Skeletal muscle tissue (tissue), 3 donors: ENCODE measurements at regions not wholly inside any gene's neighbourhood (a gene's known extent, or its start where the extent isn't known, plus 50 kb on each side); places are given as distances from the start of the nearest gene placed in this dataset.

Experiments
- H3K27ac ChIP-seq: one replicate; pipeline ENCODE4 v1.7.0; 2013; ENCODE audit warnings: mild to moderate bottlenecking, low read depth, low read length, inconsistent platforms
- H3K27me3 ChIP-seq, 3 donors: one replicate each; pipeline ENCODE4 v1.7.0; 2013; ENCODE audit warnings: low read length in 3 of 3; ENCODE audit not compliant: control insufficient read depth in 3 of 3, insufficient read depth in 3 of 3
- H3K36me3 ChIP-seq, 3 donors: one replicate each; pipeline ENCODE4 v1.7.0; 2013; ENCODE audit warnings: low read length in 3 of 3; ENCODE audit not compliant: control insufficient read depth in 3 of 3, insufficient read depth in 3 of 3
- H3K4me1 ChIP-seq, 3 donors: one replicate each; pipeline ENCODE4 v1.7.0; 2013; ENCODE audit warnings: low read length in 3 of 3, mild to moderate bottlenecking in 3 of 3; ENCODE audit not compliant: control insufficient read depth in 3 of 3, insufficient read depth in 3 of 3
- H3K4me3 ChIP-seq, 3 donors: one replicate each; pipeline ENCODE4 v1.7.0; 2013; ENCODE audit warnings: low read length in 3 of 3
- H3K9ac ChIP-seq, 3 donors: one replicate each; pipeline ENCODE4 v1.7.0; 2013; ENCODE audit warnings: low read length in 3 of 3, mild to moderate bottlenecking in 3 of 3, moderate library complexity in 2 of 3, low read depth in 1 of 3
- H3K9me3 ChIP-seq, 3 donors: one replicate each; pipeline ENCODE4 v1.7.0; 2013; ENCODE audit warnings: low read length in 3 of 3; ENCODE audit not compliant: control insufficient read depth in 3 of 3
- donor health status: Osteomylitis.

DNA sequence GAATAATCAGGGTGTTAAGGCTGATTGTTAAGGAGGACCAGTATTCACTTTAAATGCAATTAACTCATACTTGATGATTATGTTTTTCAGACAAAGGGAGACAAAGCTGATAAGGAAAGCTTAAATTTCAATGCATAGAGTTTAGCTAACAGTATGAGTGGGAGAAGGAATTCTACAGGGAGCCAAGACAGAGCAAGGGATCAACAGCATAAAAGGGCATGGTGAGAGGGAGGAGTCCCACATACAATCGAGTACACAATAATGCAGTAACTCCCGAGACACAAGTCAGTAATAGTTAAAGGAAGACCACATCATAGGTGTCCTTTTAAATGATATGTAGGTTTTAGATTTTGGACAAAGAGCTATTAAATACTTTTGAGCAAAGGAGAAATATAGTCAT is 191.7 kb upstream of the PTPRD start:
- H3K36me3 ChIP-seq: no peaks in the 10 kb centered on the region
- no peak overlapping the region for H3K9ac ChIP-seq
- no peaks in the 10 kb centered on the region for H3K4me1 ChIP-seq
- no peak overlapping the region for H3K27ac ChIP-seq
- H3K27me3 ChIP-seq: no peaks in the 10 kb centered on the region
- no peaks in the 10 kb centered on the region for H3K9me3 ChIP-seq
- no peak overlapping the region for H3K4me3 ChIP-seq

DNA sequence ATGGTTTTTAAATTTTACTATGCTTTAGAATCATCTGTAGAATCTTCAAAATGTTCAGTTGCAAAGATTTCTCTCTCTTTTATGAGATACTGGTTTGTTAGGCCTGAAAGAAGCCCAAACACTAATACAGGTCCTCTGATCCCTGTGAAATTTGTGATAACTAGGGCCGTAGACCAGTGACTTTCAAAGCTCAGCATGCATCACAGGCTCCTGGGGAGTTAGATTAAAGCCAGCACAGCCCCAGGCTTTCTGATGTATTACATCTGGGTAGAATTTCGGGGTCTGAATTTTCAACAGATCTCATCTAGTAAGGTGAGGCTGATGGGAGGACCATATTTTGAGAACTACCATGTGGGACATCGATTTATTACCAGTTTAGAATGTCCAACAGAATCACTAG is 194.1 kb upstream of the PTPRD start:
- H3K9ac ChIP-seq: no peak overlapping the region
- H3K4me3 ChIP-seq: no peak overlapping the region
- no peak overlapping the region for H3K27ac ChIP-seq
- H3K27me3 ChIP-seq: no peaks in the 10 kb centered on the region
- no peaks in the 10 kb centered on the region for H3K4me1 ChIP-seq
- no peaks in the 10 kb centered on the region for H3K36me3 ChIP-seq
- no peaks in the 10 kb centered on the region for H3K9me3 ChIP-seq

DNA sequence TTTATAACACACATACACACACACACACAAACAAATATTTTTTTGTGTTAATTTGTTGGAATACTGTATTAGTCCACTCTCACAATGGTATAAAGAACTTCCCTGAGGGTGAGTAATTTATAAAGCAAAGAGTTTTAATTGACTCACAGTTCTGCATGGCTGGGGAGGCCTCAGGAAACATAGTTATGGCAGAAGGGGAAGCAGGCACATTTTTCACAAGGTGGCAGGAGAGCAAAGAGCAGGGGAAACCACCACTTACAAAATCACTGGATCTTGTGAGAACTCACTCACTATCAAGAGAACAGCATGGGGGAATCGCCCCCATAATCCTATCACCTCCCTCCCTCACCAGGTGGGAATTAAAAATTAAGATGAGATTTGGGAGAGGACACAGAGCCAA is 205.4 kb upstream of the PTPRD start:
- H3K9me3 ChIP-seq: peaks cover 0 to 2% (median 0%) of the 10 kb centered on the region in 3 donors
- no peak overlapping the region for H3K4me3 ChIP-seq
- no peaks in the 10 kb centered on the region for H3K4me1 ChIP-seq
- H3K27me3 ChIP-seq: no peaks in the 10 kb centered on the region
- H3K36me3 ChIP-seq: no peaks in the 10 kb centered on the region
- H3K27ac ChIP-seq: no peak overlapping the region
- no peak overlapping the region for H3K9ac ChIP-seq

DNA sequence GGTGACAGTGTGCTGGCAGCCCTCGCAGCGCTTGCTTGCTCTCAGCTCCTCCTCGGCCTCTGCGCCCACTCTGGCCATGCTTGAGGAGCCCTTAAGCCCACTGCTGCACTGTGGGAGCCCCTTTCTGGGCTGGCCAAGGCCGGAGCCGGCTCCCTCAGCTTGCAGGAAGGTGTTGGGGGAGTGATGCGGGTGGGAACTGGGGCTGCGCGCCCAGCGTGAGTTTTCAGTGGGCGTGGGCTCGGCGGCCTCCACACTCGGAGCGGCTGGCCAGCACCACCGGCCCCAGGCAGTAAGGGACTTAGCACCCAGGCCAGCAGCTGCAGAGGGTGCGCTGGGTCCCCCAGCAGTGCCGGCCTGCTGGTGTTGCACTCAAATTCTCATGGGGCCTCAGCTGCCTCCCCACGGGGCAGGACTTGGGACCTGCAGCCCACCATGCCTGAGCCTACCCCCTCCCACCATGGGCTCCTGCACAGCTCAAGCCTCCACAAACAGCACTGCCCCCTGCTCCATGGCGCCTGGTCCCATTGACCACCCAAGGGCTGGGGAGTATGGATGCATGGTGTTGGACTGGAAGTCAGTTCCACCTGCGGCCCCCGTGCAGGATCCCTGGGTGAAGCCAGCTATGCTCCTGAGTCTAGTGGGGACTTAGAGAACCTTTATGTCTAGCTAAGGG is 223.1 kb upstream of the PTPRD start:
- Histone ChIP-seq H3K27me3 (no peaks in the 10 kb centered on the region), H3K36me3 (no peaks in the 10 kb centered on the region), H3K9me3 (no peaks in the 10 kb centered on the region), H3K27ac (no peak overlapping the region), H3K4me3 (no peak overlapping the region), H3K4me1 (no peaks in the 10 kb centered on the region), H3K9ac (no peak overlapping the region)

DNA sequence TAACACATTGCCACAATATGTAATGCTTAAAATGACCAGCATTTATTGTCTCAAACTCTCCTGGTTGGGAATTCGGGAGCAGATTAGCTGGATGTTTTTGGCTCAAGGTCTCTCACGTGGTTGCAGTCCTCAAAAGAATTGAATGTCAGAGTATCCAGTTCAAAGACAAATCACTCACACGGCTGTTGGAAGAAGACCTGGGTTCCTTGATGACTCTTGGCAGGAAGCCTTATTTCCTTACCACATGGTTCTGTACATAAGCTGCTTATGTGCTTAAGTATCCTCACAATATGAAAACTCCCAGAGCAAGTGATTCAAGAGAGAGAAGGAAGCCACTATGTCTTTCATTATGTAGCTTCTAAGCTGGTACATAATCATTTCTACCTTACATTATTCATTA is 230.3 kb upstream of the PTPRD start:
- Histone ChIP-seq H3K9ac (no peak overlapping the region), H3K4me3 (no peak overlapping the region), H3K27me3 (no peaks in the 10 kb centered on the region), H3K27ac (no peak overlapping the region), H3K4me1 (no peaks in the 10 kb centered on the region), H3K9me3 (no peaks in the 10 kb centered on the region), H3K36me3 (no peaks in the 10 kb centered on the region)

DNA sequence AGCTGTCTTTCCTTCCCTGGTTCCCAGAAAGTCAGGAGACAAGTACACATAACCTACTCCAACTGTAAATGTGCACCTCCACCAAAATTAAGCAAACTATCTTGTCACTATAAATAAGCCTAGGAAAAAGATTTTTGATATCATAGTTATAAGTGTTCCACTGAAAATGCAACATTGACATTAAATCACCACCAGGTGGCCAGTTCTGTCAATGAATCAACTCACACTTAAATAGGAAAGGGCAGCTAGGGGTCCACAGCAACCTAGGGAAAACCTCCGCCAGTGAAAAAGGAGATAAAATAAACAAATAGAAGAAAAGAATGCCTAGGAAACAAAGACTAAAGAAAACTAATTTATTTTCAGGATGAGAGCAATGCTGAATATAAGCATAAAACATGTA is 243.0 kb upstream of the PTPRD start:
- Histone ChIP-seq H3K9me3 (no peaks in the 10 kb centered on the region), H3K4me3 (no peak overlapping the region), H3K36me3 (no peaks in the 10 kb centered on the region), H3K4me1 (no peaks in the 10 kb centered on the region), H3K27me3 (no peaks in the 10 kb centered on the region), H3K27ac (no peak overlapping the region), H3K9ac (no peak overlapping the region)

DNA sequence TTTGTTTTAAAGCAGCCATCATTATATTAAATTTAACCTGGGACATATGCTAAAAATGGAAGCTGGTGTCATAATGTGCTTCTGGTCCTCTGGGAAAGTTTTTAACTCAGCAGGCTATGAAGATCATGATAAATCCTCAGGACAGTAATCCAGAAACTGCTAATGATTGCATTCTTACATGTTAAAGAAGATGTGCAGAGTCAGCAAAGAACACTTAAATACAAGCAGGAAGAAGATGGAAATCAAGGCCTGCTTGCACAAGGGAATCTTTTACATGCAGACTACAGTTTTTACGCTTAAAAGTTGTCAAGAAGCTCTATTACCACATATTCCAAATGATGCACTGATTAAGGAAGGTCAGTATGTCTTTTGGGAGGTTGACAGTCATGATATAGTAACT is 246.0 kb upstream of the PTPRD start:
- no peaks in the 10 kb centered on the region for H3K9me3 ChIP-seq
- H3K27me3 ChIP-seq: no peaks in the 10 kb centered on the region
- H3K4me3 ChIP-seq: no peak overlapping the region
- no peaks in the 10 kb centered on the region for H3K36me3 ChIP-seq
- no peak overlapping the region for H3K27ac ChIP-seq
- H3K9ac ChIP-seq: no peak overlapping the region
- no peaks in the 10 kb centered on the region for H3K4me1 ChIP-seq

DNA sequence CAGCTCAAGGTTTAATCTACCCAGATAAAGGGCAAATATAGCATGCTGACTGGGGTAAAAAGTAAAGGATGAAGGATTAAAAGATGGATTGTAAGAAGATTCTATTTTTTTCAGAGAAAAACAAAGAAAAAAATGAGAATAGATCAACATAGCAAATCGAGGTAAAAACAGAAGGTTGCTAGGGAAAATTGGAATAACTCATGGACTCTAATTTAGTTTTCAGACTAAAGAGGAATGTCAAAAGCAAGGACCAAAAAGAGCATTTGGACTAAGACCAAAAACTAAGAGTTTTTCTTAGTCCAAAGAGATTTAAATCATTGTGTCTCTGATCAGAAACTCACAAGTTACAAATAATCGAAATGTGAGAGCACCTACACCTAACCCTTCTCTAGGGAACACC is 250.7 kb upstream of the PTPRD start:
- Histone ChIP-seq H3K4me1 (no peaks in the 10 kb centered on the region), H3K27me3 (no peaks in the 10 kb centered on the region), H3K4me3 (no peak overlapping the region), H3K27ac (no peak overlapping the region), H3K9ac (no peak overlapping the region), H3K36me3 (no peaks in the 10 kb centered on the region), H3K9me3 (no peaks in the 10 kb centered on the region)

DNA sequence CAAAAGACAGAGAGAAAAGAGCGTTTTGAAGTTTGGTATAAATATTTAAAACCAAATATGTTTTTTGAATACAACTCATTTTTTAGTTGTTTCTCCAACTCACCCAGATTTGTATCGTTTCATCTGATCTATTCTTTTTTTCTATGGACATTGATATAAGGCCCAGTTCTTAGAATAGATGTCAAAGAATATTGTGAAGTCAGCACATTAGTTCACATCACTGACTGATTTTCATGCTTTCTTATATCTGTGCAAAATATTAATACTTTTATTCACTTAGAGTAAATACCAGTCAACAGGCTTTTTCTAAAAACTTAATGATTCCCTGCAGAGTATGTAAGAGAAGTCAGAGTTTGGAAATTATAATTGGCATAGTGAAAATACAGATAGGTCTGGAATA is 254.4 kb upstream of the PTPRD start:
- H3K27me3 ChIP-seq: no peaks in the 10 kb centered on the region
- H3K36me3 ChIP-seq: no peaks in the 10 kb centered on the region
- no peak overlapping the region for H3K9ac ChIP-seq
- no peak overlapping the region for H3K4me3 ChIP-seq
- no peaks in the 10 kb centered on the region for H3K9me3 ChIP-seq
- no peaks in the 10 kb centered on the region for H3K4me1 ChIP-seq
- H3K27ac ChIP-seq: no peak overlapping the region

DNA sequence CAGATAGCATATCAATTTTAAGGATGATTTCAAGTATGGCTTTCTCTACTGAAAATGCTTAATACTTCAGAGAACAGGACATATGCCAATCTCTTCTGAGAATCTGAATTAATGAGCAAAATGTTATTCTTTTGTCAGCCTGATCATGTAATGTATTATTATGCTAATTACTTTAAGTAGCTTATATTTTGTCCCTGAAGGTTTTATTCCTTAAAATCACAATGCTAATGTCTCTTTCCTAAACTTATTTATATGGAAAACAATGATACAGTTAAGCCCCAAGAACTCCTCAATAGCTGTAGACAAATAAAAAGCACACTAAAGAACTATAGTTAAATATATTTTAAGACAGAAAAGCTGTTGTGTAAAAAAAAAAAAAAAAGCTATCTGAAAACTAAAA is 256.9 kb upstream of the PTPRD start:
- peaks cover 0 to 3% (median 0%) of the 10 kb centered on the region in 3 donors for H3K9me3 ChIP-seq

DNA sequence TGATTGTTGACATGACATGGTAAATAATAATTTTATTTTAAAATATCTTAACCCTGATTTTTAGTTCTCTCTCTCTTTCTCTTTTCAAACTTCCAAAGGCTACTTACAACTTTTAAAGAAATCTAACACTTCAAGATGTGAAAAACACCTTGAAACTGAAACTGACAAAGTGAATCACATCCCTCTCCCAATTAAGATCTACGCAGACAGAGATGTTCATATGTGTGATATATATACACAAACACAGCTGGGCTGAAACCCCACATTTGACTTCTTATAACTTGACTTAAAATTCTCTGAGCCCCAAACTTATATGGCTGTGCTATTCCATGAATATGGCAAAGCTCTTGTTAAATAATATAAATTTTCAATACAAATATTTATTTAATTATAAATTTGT is 261.2 kb upstream of the PTPRD start:
- H3K36me3 ChIP-seq: no peaks in the 10 kb centered on the region
- no peaks in the 10 kb centered on the region for H3K27me3 ChIP-seq
- H3K27ac ChIP-seq: no peak overlapping the region
- no peak overlapping the region for H3K9ac ChIP-seq
- H3K4me3 ChIP-seq: no peak overlapping the region
- H3K4me1 ChIP-seq: no peaks in the 10 kb centered on the region
- peaks cover 0 to 3% (median 0%) of the 10 kb centered on the region in 3 donors for H3K9me3 ChIP-seq

More for the DNA sequence above, 256.9 kb upstream of the PTPRD start:
- H3K27me3 ChIP-seq: no peaks in the 10 kb centered on the region
- H3K36me3 ChIP-seq: no peaks in the 10 kb centered on the region
- no peak overlapping the region for H3K9ac ChIP-seq
- no peak overlapping the region for H3K4me3 ChIP-seq
- H3K4me1 ChIP-seq: no peaks in the 10 kb centered on the region
- H3K27ac ChIP-seq: no peak overlapping the region
